PC-3 (cell line): ENCODE measurements at regions not wholly inside any gene's neighbourhood (a gene's known extent, or its start where the extent isn't known, plus 50 kb on each side); places are given as distances from the start of the nearest gene placed in this dataset.

Source experiments
- CTCF ChIP-seq: fragments of 300-600 bp; sonication (generic); conservative IDR thresholded peaks from 2 replicates; pipeline ENCODE4 v1.5.1; 2017; ENCODE audit warnings: antibody characterized with exemption, low read depth, mild to moderate bottlenecking, low read length
- EZH2 ChIP-seq: fragments of 300-600 bp; sonication (generic); IDR thresholded peaks from one replicate; pipeline ENCODE4 v1.6.1; 2017; ENCODE audit warnings: antibody characterized with exemption, mild to moderate bottlenecking, low read length; ENCODE audit not compliant: unreplicated experiment
- EZH2phosphoT487 ChIP-seq: fragments of 300-600 bp; sonication (generic); IDR thresholded peaks from 2 replicates; pipeline ENCODE4 v1.6.1; 2018; ENCODE audit warnings: mild to moderate bottlenecking, antibody characterized with exemption, low read length, borderline replicate concordance

GRCh38 chr3:180382638-180383180 is 219.3 kb upstream of the TTC14 start:
- TF ChIP-seq CTCF (no peak), EZH2 (no peak), EZH2phosphoT487 (no peak)
